Gastrocnemius medialis (tissue), 4 donors: ENCODE measurements at regions not wholly inside any gene's neighbourhood (a gene's known extent, or its start where the extent isn't known, plus 50 kb on each side); places are given as distances from the start of the nearest gene placed in this dataset.

ENCODE experiments used
- POLR2A ChIP-seq, 2 donors: fragments of 450-650 bp; IDR thresholded peaks; one replicate each; pipeline ENCODE4 v1.6.1; 2017; ENCODE audit warnings: antibody characterized with exemption in 2 of 2, mild to moderate bottlenecking in 2 of 2, moderate library complexity in 2 of 2
- TF ChIP-seq, protein P1 (sequence below), 5 experiments: fragments of 450-650 bp in 3 of 5; fragments of 200-600 bp in 2 of 5; sonication (generic) in 2 of 5; IDR thresholded peaks in 4 of 5; conservative IDR thresholded peaks in 1 of 5; 1 replicate in 4 of 5; 2 replicates in 1 of 5; pipeline ENCODE4 v1.5.1; 2016 to 2019; ENCODE audit warnings: antibody characterized with exemption in 5 of 5, mild to moderate bottlenecking in 3 of 5, moderate library complexity in 3 of 5

DNA sequence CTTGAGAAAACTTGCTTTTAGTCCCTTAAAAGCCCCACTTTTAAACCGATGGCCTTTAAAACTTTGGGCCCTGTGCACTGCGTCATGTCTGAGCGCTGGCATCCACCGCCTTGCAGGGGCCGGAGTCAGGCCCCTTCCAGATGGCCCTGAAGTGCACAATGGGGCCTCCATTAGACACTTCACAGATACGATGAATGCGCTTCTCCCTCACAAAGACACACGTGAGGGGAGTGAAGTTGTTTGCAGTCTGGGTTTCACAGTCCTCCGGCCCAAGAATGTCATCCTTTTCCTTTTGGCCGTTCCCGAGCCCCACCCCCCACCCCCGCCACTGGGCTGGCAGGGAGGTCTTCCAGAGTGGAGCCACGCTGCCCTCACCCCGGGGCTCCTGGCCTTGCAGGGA, 415.1 kb upstream of the SALL3 start:
- TF ChIP-seq, protein P1, sequence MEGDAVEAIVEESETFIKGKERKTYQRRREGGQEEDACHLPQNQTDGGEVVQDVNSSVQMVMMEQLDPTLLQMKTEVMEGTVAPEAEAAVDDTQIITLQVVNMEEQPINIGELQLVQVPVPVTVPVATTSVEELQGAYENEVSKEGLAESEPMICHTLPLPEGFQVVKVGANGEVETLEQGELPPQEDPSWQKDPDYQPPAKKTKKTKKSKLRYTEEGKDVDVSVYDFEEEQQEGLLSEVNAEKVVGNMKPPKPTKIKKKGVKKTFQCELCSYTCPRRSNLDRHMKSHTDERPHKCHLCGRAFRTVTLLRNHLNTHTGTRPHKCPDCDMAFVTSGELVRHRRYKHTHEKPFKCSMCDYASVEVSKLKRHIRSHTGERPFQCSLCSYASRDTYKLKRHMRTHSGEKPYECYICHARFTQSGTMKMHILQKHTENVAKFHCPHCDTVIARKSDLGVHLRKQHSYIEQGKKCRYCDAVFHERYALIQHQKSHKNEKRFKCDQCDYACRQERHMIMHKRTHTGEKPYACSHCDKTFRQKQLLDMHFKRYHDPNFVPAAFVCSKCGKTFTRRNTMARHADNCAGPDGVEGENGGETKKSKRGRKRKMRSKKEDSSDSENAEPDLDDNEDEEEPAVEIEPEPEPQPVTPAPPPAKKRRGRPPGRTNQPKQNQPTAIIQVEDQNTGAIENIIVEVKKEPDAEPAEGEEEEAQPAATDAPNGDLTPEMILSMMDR (IDR thresholded peaks at IDR 0.05 in 4 of 5, conservative IDR thresholded peaks at IDR 0.05 in 1 of 5): no peak
- no peak for TF ChIP-seq POLR2A (IDR thresholded peaks at IDR 0.05)
